Caco-2 (cell line): ENCODE measurements at regions not wholly inside any gene's neighbourhood (a gene's known extent, or its start where the extent isn't known, plus 50 kb on each side); places are given as distances from the start of the nearest gene placed in this dataset.

Experiments
- BruUV-seq: library from RNA; stranded (reverse); fragments of 400-500 nt; replicated peaks from 2 replicates; lab custom pipeline; 2021; lab: Mats Ljungman, UMichigan
- CTCF ChIA-PET: fragments of 300-600 bp; sonication (Branson Sonifier 250); formaldehyde crosslinking; loops from one replicate; lab custom pipeline; 2022; ENCODE audit warnings: antibody characterized with exemption; lab: Charles Lee
- POLR2A ChIA-PET: fragments of 300-600 bp; sonication (Branson Sonifier 250); formaldehyde crosslinking; loops from one replicate; lab custom pipeline; 2022; ENCODE audit warnings: antibody characterized with exemption; lab: Charles Lee
- DNase-seq, 2 experiments: peaks; one replicate each; pipeline versions ENCODE4 v3.0.0 to v3.0.0-alpha.2; 2020 to 2022
- H3K27me3 ChIP-seq: replicated peaks from 2 replicates; pipeline ENCODE4 v1.6.0; 2011; ENCODE audit warnings: low read length; ENCODE audit not compliant: control insufficient read depth, insufficient read depth
- H3K36me3 ChIP-seq: 2 replicates; pipeline ENCODE4 v1.5.1; 2011; ENCODE audit warnings: low read length; ENCODE audit not compliant: control insufficient read depth, insufficient read depth
- H3K4me1 ChIP-seq: fragments of 250-450 bp; sonication (Bioruptor Pico); 2 replicates; pipeline ENCODE4 v1.5.1; 2020; ENCODE audit warnings: mild to moderate bottlenecking
- H3K4me3 ChIP-seq: 2 replicates; pipeline ENCODE4 v1.5.1; 2011; ENCODE audit warnings: low read depth, mild to moderate bottlenecking, control low read depth, low read length
- H3K9me3 ChIP-seq: fragments of 250-450 bp; sonication (Bioruptor Pico); 2 replicates; pipeline ENCODE4 v1.5.1; 2020; ENCODE audit warnings: mild to moderate bottlenecking, moderate library complexity
- H3K27ac Mint-ChIP-seq: one replicate; pipeline ENCODE4 v1.8.0; 2022; ENCODE audit warnings: mixed read lengths; ENCODE audit not compliant: unreplicated experiment
- H3K27me3 Mint-ChIP-seq: one replicate; pipeline ENCODE4 v1.8.0; 2022; ENCODE audit warnings: mixed read lengths; ENCODE audit not compliant: insufficient read depth, unreplicated experiment
- H3K36me3 Mint-ChIP-seq: one replicate; pipeline ENCODE4 v1.8.0; 2022; ENCODE audit warnings: mild to moderate bottlenecking, mixed read lengths; ENCODE audit not compliant: insufficient read depth, unreplicated experiment
- H3K4me1 Mint-ChIP-seq: one replicate; pipeline ENCODE4 v1.8.0; 2022; ENCODE audit warnings: low read depth, mixed read lengths; ENCODE audit not compliant: unreplicated experiment
- H3K4me3 Mint-ChIP-seq: one replicate; pipeline ENCODE4 v1.8.0; 2022; ENCODE audit warnings: mild to moderate bottlenecking, moderate library complexity, mixed read lengths; ENCODE audit not compliant: unreplicated experiment
- H3K9me3 Mint-ChIP-seq: one replicate; pipeline ENCODE4 v1.8.0; 2022; ENCODE audit warnings: mixed read lengths; ENCODE audit not compliant: unreplicated experiment
- intact Hi-C: fragments of 100-400 bp; cut with micrococcal nuclease; formaldehyde crosslinking; loops from one replicate; pipeline ENCODE4 v1.10.0; 2022; ENCODE audit not compliant: unreplicated experiment
- TF ChIP-seq, protein P1 (sequence below), 2 experiments: fragments of 200-600 bp in 1 of 2; IDR thresholded peaks; 1 replicate in 1 of 2; 2 replicates in 1 of 2; pipeline versions ENCODE4 v1.5.1 to v1.8.0; 2011 to 2022; ENCODE audit warnings: antibody characterized with exemption in 1 of 2, control low read depth in 1 of 2, inconsistent platforms in 1 of 2, low read depth in 1 of 2, low read length in 1 of 2, mild to moderate bottlenecking in 1 of 2, moderate library complexity in 1 of 2; ENCODE audit not compliant: insufficient read depth in 1 of 2, severe bottlenecking in 1 of 2, unreplicated experiment in 1 of 2

DNA sequence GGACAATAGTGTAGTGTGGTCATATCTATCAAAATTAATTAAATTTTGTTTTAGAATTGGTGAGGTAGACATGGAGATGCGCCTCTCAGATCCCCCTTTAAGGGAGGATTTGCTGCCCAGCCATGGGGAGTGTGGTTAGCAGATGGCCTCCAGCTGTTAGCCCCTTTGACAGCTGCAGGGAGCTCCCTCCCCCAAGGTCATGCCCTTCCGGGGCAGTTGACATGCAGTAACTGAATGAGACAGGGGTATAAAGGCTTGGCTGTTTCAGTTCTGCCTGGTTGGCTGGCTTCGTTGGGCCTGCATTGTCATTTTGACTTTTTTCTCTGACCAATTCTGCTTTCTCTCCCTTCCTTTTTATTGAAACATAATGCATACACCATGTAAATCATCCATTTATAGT lies 291.5 kb upstream of the SRRM4 start:
- TF ChIP-seq, protein P1, sequence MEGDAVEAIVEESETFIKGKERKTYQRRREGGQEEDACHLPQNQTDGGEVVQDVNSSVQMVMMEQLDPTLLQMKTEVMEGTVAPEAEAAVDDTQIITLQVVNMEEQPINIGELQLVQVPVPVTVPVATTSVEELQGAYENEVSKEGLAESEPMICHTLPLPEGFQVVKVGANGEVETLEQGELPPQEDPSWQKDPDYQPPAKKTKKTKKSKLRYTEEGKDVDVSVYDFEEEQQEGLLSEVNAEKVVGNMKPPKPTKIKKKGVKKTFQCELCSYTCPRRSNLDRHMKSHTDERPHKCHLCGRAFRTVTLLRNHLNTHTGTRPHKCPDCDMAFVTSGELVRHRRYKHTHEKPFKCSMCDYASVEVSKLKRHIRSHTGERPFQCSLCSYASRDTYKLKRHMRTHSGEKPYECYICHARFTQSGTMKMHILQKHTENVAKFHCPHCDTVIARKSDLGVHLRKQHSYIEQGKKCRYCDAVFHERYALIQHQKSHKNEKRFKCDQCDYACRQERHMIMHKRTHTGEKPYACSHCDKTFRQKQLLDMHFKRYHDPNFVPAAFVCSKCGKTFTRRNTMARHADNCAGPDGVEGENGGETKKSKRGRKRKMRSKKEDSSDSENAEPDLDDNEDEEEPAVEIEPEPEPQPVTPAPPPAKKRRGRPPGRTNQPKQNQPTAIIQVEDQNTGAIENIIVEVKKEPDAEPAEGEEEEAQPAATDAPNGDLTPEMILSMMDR (IDR thresholded peaks at IDR 0.05; ENCODE audit: insufficient read depth in 1 of 2, low read depth in 1 of 2, low read length in 1 of 2, severe bottlenecking in 1 of 2, unreplicated experiment in 1 of 2) = no peak
- no peaks in the 10 kb centered on the region for H3K4me1 ChIP-seq
- Mint-ChIP-seq H3K27me3 (peaks cover 3% of the 10 kb centered on the region), H3K4me3 (no peak overlapping the region), H3K4me1 (no peaks in the 10 kb centered on the region), H3K9me3 (peaks cover 2% of the 10 kb centered on the region), H3K36me3 (no peaks in the 10 kb centered on the region), H3K27ac (no peak overlapping the region)
- intact Hi-C loops = no loop called here
- no peaks in the 10 kb centered on the region for H3K27me3 ChIP-seq
- no peak overlapping the region for H3K4me3 ChIP-seq
- no TSS peak for BruUV-seq
- no peak for DNase-seq
- ChIA-PET CTCF (no interaction called here), POLR2A (no interaction called here)
- H3K9me3 ChIP-seq = no peaks in the 10 kb centered on the region
- H3K36me3 ChIP-seq = no peaks in the 10 kb centered on the region

DNA sequence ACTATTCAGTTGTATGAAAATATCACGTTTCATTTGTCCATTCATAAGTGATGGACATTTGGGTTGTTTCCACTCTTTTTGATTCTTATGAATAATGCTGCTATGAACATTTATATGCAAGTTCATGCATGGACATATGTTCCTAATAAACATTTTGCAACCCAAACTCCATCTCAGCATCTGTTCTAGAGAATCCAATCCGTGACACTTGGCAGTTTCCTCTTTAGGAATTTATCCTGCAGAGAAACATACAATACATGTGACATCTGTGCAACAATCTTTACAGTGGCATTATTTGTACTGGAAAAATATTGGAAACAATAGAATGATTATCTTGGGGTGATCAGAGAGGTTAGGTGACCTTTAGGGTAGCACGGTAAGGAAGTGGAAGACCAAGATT lies 290.8 kb upstream of the SRRM4 start:
- TF ChIP-seq, protein P1 (IDR thresholded peaks at IDR 0.05; ENCODE audit: insufficient read depth in 1 of 2, low read depth in 1 of 2, low read length in 1 of 2, severe bottlenecking in 1 of 2, unreplicated experiment in 1 of 2) = no peak
- intact Hi-C loops = no loop called here
- ChIA-PET POLR2A (no interaction called here), CTCF (no interaction called here)
- no peaks in the 10 kb centered on the region for H3K9me3 Mint-ChIP-seq
- no peak overlapping the region for H3K4me3 Mint-ChIP-seq
- peaks cover 5% of the 10 kb centered on the region for H3K27me3 Mint-ChIP-seq
- no peak for DNase-seq
- no peaks in the 10 kb centered on the region for H3K4me1 ChIP-seq
- no peak overlapping the region for H3K27ac Mint-ChIP-seq
- no peaks in the 10 kb centered on the region for H3K27me3 ChIP-seq
- H3K4me3 ChIP-seq = no peak overlapping the region
- no peaks in the 10 kb centered on the region for H3K4me1 Mint-ChIP-seq
- H3K36me3 Mint-ChIP-seq = no peaks in the 10 kb centered on the region
- H3K36me3 ChIP-seq = no peaks in the 10 kb centered on the region
- BruUV-seq = no TSS peak
- H3K9me3 ChIP-seq = no peaks in the 10 kb centered on the region

GRCh38 chr12:118694128-118694775 lies 287.1 kb upstream of the SRRM4 start:
- Mint-ChIP-seq H3K4me3 (no peak overlapping the region), H3K27me3 (peaks cover 7% of the 10 kb centered on the region), H3K27ac (no peak overlapping the region), H3K36me3 (no peaks in the 10 kb centered on the region), H3K4me1 (no peaks in the 10 kb centered on the region), H3K9me3 (no peaks in the 10 kb centered on the region)
- Histone ChIP-seq H3K4me3 (no peak overlapping the region), H3K36me3 (no peaks in the 10 kb centered on the region), H3K4me1 (no peaks in the 10 kb centered on the region), H3K27me3 (no peaks in the 10 kb centered on the region), H3K9me3 (no peaks in the 10 kb centered on the region)
- intact Hi-C loops = no loop called here
- ChIA-PET CTCF (interaction anchor here (0.6 kb wide), 1 partner anchor 93 kb away, joined by 7 read pairs; no protein-coding TSS in a partner anchor), POLR2A (no interaction called here)
- BruUV-seq = no TSS peak
- no peak for DNase-seq
- TF ChIP-seq, protein P1 (IDR thresholded peaks at IDR 0.05; ENCODE audit: insufficient read depth in 1 of 2, low read depth in 1 of 2, low read length in 1 of 2, severe bottlenecking in 1 of 2, unreplicated experiment in 1 of 2) = no peak
